SK-N-SH (cell line): ENCODE measurements at regions not wholly inside any gene's neighbourhood (a gene's known extent, or its start where the extent isn't known, plus 50 kb on each side); places are given as distances from the start of the nearest gene placed in this dataset.

Experiments
- CTCF ChIA-PET: fragments of 300-600, 350-600 bp; formaldehyde crosslinking; extraction: SDS; loops from one replicate; lab custom pipeline; 2021; lab: Yijun Ruan, JAX
- POLR2A ChIA-PET: fragments of 350-600 bp; sonication (Branson Sonifier 250); formaldehyde crosslinking; extraction: SDS; loops from one replicate; lab custom pipeline; 2020; ENCODE audit warnings: antibody characterized with exemption, inconsistent platforms; lab: Yijun Ruan, JAX
- DNase-seq: peaks from one replicate; pipeline ENCODE4 v3.0.0; 2012
- H2AFZ ChIP-seq: fragments of 200-600 bp; sonication (generic); 2 replicates; pipeline ENCODE4 v1.8.1; 2016; ENCODE audit warnings: antibody characterized with exemption, mild to moderate bottlenecking, low read depth
- H3F3A ChIP-seq: fragments of 200-600 bp; sonication (generic); replicated peaks from 2 replicates; pipeline ENCODE3; 2016; ENCODE audit warnings: antibody characterized with exemption, mild to moderate bottlenecking; ENCODE audit not compliant: insufficient read depth
- H3K27ac ChIP-seq, 2 experiments: fragments of 200-500 bp in 1 of 2; fragments of 200-600 bp in 1 of 2; sonication (Bioruptor generic) in 1 of 2; sonication (generic), shearing (Covaris generic) in 1 of 2; 2 replicates each; pipeline versions ENCODE4 v1.5.1 to v1.6.1; 2014 to 2016; ENCODE audit warnings: low read depth in 2 of 2, inconsistent platforms in 1 of 2, low read length in 1 of 2, mild to moderate bottlenecking in 1 of 2, mixed read lengths in 1 of 2
- H3K27me3 ChIP-seq: fragments of 200-600 bp; sonication (generic), shearing (Covaris generic); 2 replicates; pipeline ENCODE4 v1.6.1; 2016; ENCODE audit warnings: mixed run types; ENCODE audit not compliant: insufficient read depth
- H3K36me3 ChIP-seq, 2 experiments: fragments of 200-500 bp in 1 of 2; fragments of 200-600 bp in 1 of 2; sonication (Bioruptor generic) in 1 of 2; sonication (generic) in 1 of 2; replicated peaks in 1 of 2; 2 replicates each; pipeline versions ENCODE3 to v1.5.1; 2014 to 2016; ENCODE audit warnings: low read length in 1 of 2, mild to moderate bottlenecking in 1 of 2; ENCODE audit not compliant: insufficient read depth in 2 of 2, control insufficient read depth in 1 of 2
- H3K4me1 ChIP-seq, 2 experiments: fragments of 200-500 bp in 1 of 2; fragments of 200-600 bp in 1 of 2; sonication (Bioruptor generic) in 1 of 2; sonication (generic), shearing (Covaris generic) in 1 of 2; 2 replicates each; pipeline versions ENCODE4 v1.5.1 to v1.6.1; 2014 to 2016; ENCODE audit warnings: low read depth in 1 of 2, low read length in 1 of 2, mixed run types in 1 of 2; ENCODE audit not compliant: insufficient read depth in 2 of 2, control insufficient read depth in 1 of 2
- H3K4me2 ChIP-seq: fragments of 200-600 bp; sonication (generic), shearing (Covaris generic); 2 replicates; pipeline ENCODE4 v1.6.1; 2017; ENCODE audit warnings: mixed run types
- H3K4me3 ChIP-seq, 2 experiments: fragments of 200-500 bp in 1 of 2; fragments of 200-600 bp in 1 of 2; sonication (Bioruptor generic) in 1 of 2; sonication (generic), shearing (Covaris generic) in 1 of 2; 2 replicates each; pipeline versions ENCODE4 v1.5.1 to v1.8.1; 2014 to 2016; ENCODE audit warnings: low read depth in 2 of 2, inconsistent platforms in 1 of 2, low read length in 1 of 2, mild to moderate bottlenecking in 1 of 2, mixed read lengths in 1 of 2, moderate library complexity in 1 of 2
- H3K79me2 ChIP-seq: fragments of 200-600 bp; sonication (generic); 2 replicates; pipeline ENCODE4 v1.8.1; 2017; ENCODE audit warnings: mild to moderate bottlenecking; ENCODE audit not compliant: insufficient read depth
- H3K9ac ChIP-seq: fragments of 200-600 bp; sonication (generic); 2 replicates; pipeline ENCODE4 v1.6.1; 2017; ENCODE audit warnings: mixed run types
- H3K9me2 ChIP-seq: fragments of 200-600 bp; sonication (generic); 2 replicates; pipeline ENCODE4 v1.6.1; 2017; ENCODE audit warnings: mixed run types
- H3K9me3 ChIP-seq: fragments of 200-600 bp; sonication (generic); 2 replicates; pipeline ENCODE4 v1.6.1; 2017; ENCODE audit warnings: mixed run types, mild to moderate bottlenecking, moderate library complexity
- H4K20me1 ChIP-seq: fragments of 200-600 bp; sonication (generic); 2 replicates; pipeline ENCODE4 v1.6.1; 2017; ENCODE audit warnings: mild to moderate bottlenecking, mixed run types; ENCODE audit not compliant: insufficient read depth
- CHD2 ChIP-seq: fragments of 150-350 bp; IDR thresholded peaks from 2 replicates; pipeline ENCODE4 v1.6.1; 2018; ENCODE audit warnings: low read length; ENCODE audit not compliant: partially characterized antibody
- EZH2phosphoT487 ChIP-seq: fragments of 200-600 bp; sonication (generic); IDR thresholded peaks from 2 replicates; pipeline ENCODE4 v1.6.1; 2017; ENCODE audit warnings: low read depth, mixed run types, mild to moderate bottlenecking, antibody characterized with exemption, moderate library complexity, borderline replicate concordance
- FOXJ3 ChIP-seq: sonication (generic); formaldehyde crosslinking; IDR thresholded peaks from 2 replicates; pipeline ENCODE4 v1.5.1; 2020; ENCODE audit warnings: mild to moderate bottlenecking, missing genetic modification reagents
- FOXM1 ChIP-seq: IDR thresholded peaks from 2 replicates; pipeline ENCODE4 v1.4.0; 2012; ENCODE audit warnings: low read depth, mild to moderate bottlenecking
- GABPA ChIP-seq: IDR thresholded peaks from 2 replicates; pipeline ENCODE4 v1.4.0; 2012; ENCODE audit warnings: low read depth, mild to moderate bottlenecking
- GATA2 ChIP-seq: sonication (generic); formaldehyde crosslinking; IDR thresholded peaks from 2 replicates; pipeline ENCODE4 v1.5.0; 2020; ENCODE audit warnings: mild to moderate bottlenecking, missing genetic modification reagents
- JUND ChIP-seq: IDR thresholded peaks from 2 replicates; pipeline ENCODE4 v1.4.0; 2012
- MAX ChIP-seq: IDR thresholded peaks from 2 replicates; pipeline ENCODE4 v1.4.0; 2012; ENCODE audit warnings: low read depth
- PBX3 ChIP-seq: IDR thresholded peaks from 2 replicates; pipeline ENCODE4; 2012
- POLR2AphosphoS5 ChIP-seq: IDR thresholded peaks from 2 replicates; pipeline ENCODE4 v1.6.1; 2012; ENCODE audit warnings: low read depth, low read length
- RAD21 ChIP-seq: IDR thresholded peaks from 2 replicates; pipeline ENCODE4 v1.6.1; 2012; ENCODE audit warnings: mild to moderate bottlenecking, low read length
- RCOR1 ChIP-seq: fragments of 150-350 bp; IDR thresholded peaks from 2 replicates; pipeline ENCODE4 v1.6.1; 2017; ENCODE audit warnings: antibody characterized with exemption, low read length
- REST ChIP-seq: IDR thresholded peaks from 2 replicates; pipeline ENCODE4 v1.6.1; 2012; ENCODE audit warnings: mild to moderate bottlenecking, low read depth, low read length, moderate library complexity
- RFX5 ChIP-seq: IDR thresholded peaks from 2 replicates; pipeline ENCODE4 v1.6.1; 2012; ENCODE audit warnings: mild to moderate bottlenecking, improper control_type of control experiment, low read length
- SIN3A ChIP-seq: IDR thresholded peaks from 2 replicates; pipeline ENCODE4 v1.6.1; 2012; ENCODE audit warnings: low read depth, mild to moderate bottlenecking, low read length, moderate library complexity, borderline replicate concordance
- SMC3 ChIP-seq: IDR thresholded peaks from 2 replicates; pipeline ENCODE4 v1.6.1; 2012; ENCODE audit warnings: low read depth, low read length, improper control_type of control experiment
- TAF1 ChIP-seq: IDR thresholded peaks from 2 replicates; pipeline ENCODE4 v1.6.1; 2012; ENCODE audit warnings: low read depth, mild to moderate bottlenecking, low read length, moderate library complexity, borderline replicate concordance
- TEAD4 ChIP-seq: IDR thresholded peaks from 2 replicates; pipeline ENCODE4 v1.4.0; 2012; ENCODE audit warnings: mild to moderate bottlenecking, borderline replicate concordance; ENCODE audit not compliant: insufficient read depth
- USF1 ChIP-seq: IDR thresholded peaks from 2 replicates; pipeline ENCODE4 v1.4.0; 2012; ENCODE audit warnings: low read depth, borderline replicate concordance
- YY1 ChIP-seq: IDR thresholded peaks from 2 replicates; pipeline ENCODE4 v1.4.0; 2012; ENCODE audit warnings: low read depth, mild to moderate bottlenecking
- WGBS: methylation state at CpG from one replicate; pipeline ENCODE4 v1.1.6; 2017; ENCODE audit warnings: low lambda C conversion rate; 5-methylcytosine and 5-hydroxymethylcytosine counted together

- WGBS, result 7% methylated on average over 2 of the region's 2 CpGs
- Histone ChIP-seq H3K27me3 (no peaks in the 10 kb centered on the region; the same call in 1 of the 2 replicates), H3K4me1 (no peaks in the 10 kb centered on the region), H2AFZ (no peak overlapping the region), H3F3A (peaks cover 3% of the 10 kb centered on the region), H4K20me1 (no peaks in the 10 kb centered on the region), H3K4me3 (no peak overlapping the region), H3K9me3 (no peaks in the 10 kb centered on the region)
- no peak for DNase-seq
- CTCF ChIA-PET, result interaction anchor here (0.6 kb wide), 1 partner anchor 42 kb away, joined by 3 read pairs; no protein-coding TSS in a partner anchor
- POLR2A ChIA-PET, result no interaction called here
- TF ChIP-seq FOXJ3 (no peak), YY1 (no peak), FOXM1 (no peak), REST (no peak), MAX (no peak), RFX5 (no peak), RAD21 (no peak), SIN3A (no peak), RCOR1 (no peak), SMC3 (no peak), GABPA (no peak), POLR2AphosphoS5 (no peak), PBX3 (no peak), TAF1 (no peak), EZH2phosphoT487 (no peak), JUND (no peak), CHD2 (no peak), GATA2 (CRISPR knock-in tag) (no peak), TEAD4 (no peak), USF1 (no peak)
- TF ChIP-seq, all 33 proteins: peak for 0
- H3K27ac ChIP-seq, result no peak overlapping the region
- H3K36me3 ChIP-seq, result no peaks in the 10 kb centered on the region
- no peak overlapping the region for H3K9ac ChIP-seq
- no peaks in the 10 kb centered on the region for H3K9me2 ChIP-seq
- H3K4me2 ChIP-seq, result no peak overlapping the region
- H3K79me2 ChIP-seq, result no peaks in the 10 kb centered on the region
These were observed 571.3 kb upstream of the CLINT1 start for GRCh38 chr5:158430166-158430797.
